Right ventricle myocardium superior (tissue), 1 donor: ENCODE measurements at regions not wholly inside any gene's neighbourhood (a gene's known extent, or its start where the extent isn't known, plus 50 kb on each side); places are given as distances from the start of the nearest gene placed in this dataset.
A peak's percentile ranks its signal among the peaks of the same experiment; 100 is the strongest.

Experiments used
- ATAC-seq: fragments of 200-7000 bp; cut with Tn5 transposase; one replicate; pipeline ENCODE4 v1.9.1; 2020; ENCODE audit warnings: mild to moderate bottlenecking; ENCODE audit not compliant: poor library complexity
- DNase-seq: peaks from one replicate; pipeline ENCODE4 v3.0.0-alpha.2; 2020
- intact Hi-C: fragments of 100-400 bp; cut with DNase I; formaldehyde crosslinking; loops from one replicate; pipeline ENCODE4 v1.11.2; 2022
- donor health status: DM: no; HTN: yes; CAD: no; lungs with severe emphysema.

GRCh38 chr10:105875050-105875449, 1234.0 kb downstream of the SORCS3 start:
- DNase-seq (no peak), ATAC-seq (no peak)
- intact Hi-C loops: no loop called here

GRCh38 chr10:105872665-105873064, 1231.6 kb downstream of the SORCS3 start:
- DNase-seq (no peak), ATAC-seq (no peak)
- intact Hi-C loops: no loop called here

GRCh38 chr10:105868935-105869334, 1227.8 kb downstream of the SORCS3 start:
- ATAC-seq: no peak
- intact Hi-C loops: no loop called here
- no peak for DNase-seq

GRCh38 chr10:105864854-105865253, 1223.8 kb downstream of the SORCS3 start:
- ATAC-seq (no peak), DNase-seq (no peak)
- intact Hi-C loops: no loop called here

GRCh38 chr10:105857268-105858264, 1216.5 kb downstream of the SORCS3 start:
- DNase-seq: no peak
- intact Hi-C loops: no loop called here
- ATAC-seq: no peak

GRCh38 chr10:105855791-105856190, 1214.7 kb downstream of the SORCS3 start:
- ATAC-seq: no peak
- intact Hi-C loops: no loop called here

GRCh38 chr10:105844676-105845570, 1203.8 kb downstream of the SORCS3 start:
- intact Hi-C loops: no loop called here
- no peak for ATAC-seq
- no peak for DNase-seq

More at GRCh38 chr10:105855791-105856190, 1214.7 kb downstream of the SORCS3 start:
- DNase-seq: no peak

- DNase-seq (no peak), ATAC-seq (no peak)
- intact Hi-C loops: no loop called here
Measured at GRCh38 chr10:105844241-105844640, 1203.2 kb downstream of the SORCS3 start.

GRCh38 chr10:105843786-105844185, 1202.7 kb downstream of the SORCS3 start:
- DNase-seq (no peak), ATAC-seq (no peak)
- intact Hi-C loops: no loop called here

- intact Hi-C loops: no loop called here
- ATAC-seq (no peak), DNase-seq (no peak)
Measured at GRCh38 chr10:105840288-105840770, 1199.2 kb downstream of the SORCS3 start.

GRCh38 chr10:105838392-105838791, 1197.3 kb downstream of the SORCS3 start:
- no peak for DNase-seq
- no peak for ATAC-seq

GRCh38 chr10:105837951-105838350, 1196.9 kb downstream of the SORCS3 start:
- DNase-seq: no peak
- ATAC-seq: peak; percentile 59
- intact Hi-C loops: no loop called here

More at GRCh38 chr10:105838392-105838791, 1197.3 kb downstream of the SORCS3 start:
- intact Hi-C loops: no loop called here

GRCh38 chr10:105834261-105835059, 1193.4 kb downstream of the SORCS3 start:
- DNase-seq (no peak), ATAC-seq (no peak)
- intact Hi-C loops: no loop called here

- DNase-seq (no peak), ATAC-seq (no peak)
- intact Hi-C loops: no loop called here
Measured at GRCh38 chr10:105827133-105827532, 1186.0 kb downstream of the SORCS3 start.

- intact Hi-C loops: no loop called here
- ATAC-seq (no peak), DNase-seq (no peak)
Measured at GRCh38 chr10:105807935-105808587, 1167.0 kb downstream of the SORCS3 start.

- DNase-seq (no peak), ATAC-seq (no peak)
- intact Hi-C loops: no loop called here
Measured at GRCh38 chr10:105803206-105803605, 1162.1 kb downstream of the SORCS3 start.

- ATAC-seq (no peak), DNase-seq (no peak)
- intact Hi-C loops: no loop called here
Measured at GRCh38 chr10:105800641-105801040, 1159.6 kb downstream of the SORCS3 start.

- intact Hi-C loops: no loop called here
- ATAC-seq (no peak), DNase-seq (no peak)
Measured at GRCh38 chr10:105798328-105798889, 1157.3 kb downstream of the SORCS3 start.
